MM.1S (cell line): ENCODE measurements at regions not wholly inside any gene's neighbourhood (a gene's known extent, or its start where the extent isn't known, plus 50 kb on each side); places are given as distances from the start of the nearest gene placed in this dataset.

ENCODE experiments used
- EZH2phosphoT487 ChIP-seq: fragments of 300-600 bp; sonication (generic); IDR thresholded peaks from 2 replicates; pipeline ENCODE4 v1.6.1; 2018; ENCODE audit warnings: antibody characterized with exemption, low read length
- TF ChIP-seq, protein P1 (sequence below): fragments of 300-600 bp; sonication (generic); IDR thresholded peaks from 2 replicates; pipeline ENCODE4 v1.5.1; 2016; ENCODE audit warnings: antibody characterized with exemption, low read length, mixed read lengths

DNA sequence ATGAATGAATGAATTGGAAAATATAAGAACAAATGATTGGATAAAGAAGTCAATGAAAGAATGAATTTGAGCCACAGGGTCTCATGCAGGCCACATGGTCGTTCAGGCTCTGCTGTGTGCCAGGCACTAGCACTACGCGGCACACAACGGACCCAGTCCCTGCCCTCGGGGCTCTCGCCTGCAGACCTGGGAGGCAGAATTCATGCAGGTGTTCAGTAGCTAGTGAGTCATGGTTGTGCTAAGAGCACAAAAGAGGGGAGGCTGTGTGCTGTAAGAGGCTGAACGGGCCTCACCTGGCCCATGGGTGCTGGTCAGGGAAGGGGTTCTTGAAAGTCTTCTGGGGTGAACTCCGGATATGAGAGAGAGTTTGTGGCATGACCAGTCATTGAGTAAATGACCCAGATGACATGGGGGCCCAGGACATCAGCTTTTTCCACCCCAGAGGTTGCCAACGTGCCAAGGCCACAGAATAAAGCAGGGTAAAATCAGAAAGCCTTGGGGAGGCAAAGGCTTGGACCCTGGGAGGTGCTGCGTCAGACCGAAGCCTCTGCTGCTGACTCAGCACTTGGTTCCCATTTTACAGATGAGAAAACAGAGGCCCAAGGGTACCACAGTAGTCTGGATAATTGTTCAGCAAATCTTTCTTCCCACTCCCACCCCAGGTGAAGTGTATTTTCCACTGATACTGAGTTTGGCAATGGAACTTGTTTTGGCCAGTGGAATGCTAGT lies 264.3 kb upstream of the MVB12B start:
- TF ChIP-seq, protein P1, sequence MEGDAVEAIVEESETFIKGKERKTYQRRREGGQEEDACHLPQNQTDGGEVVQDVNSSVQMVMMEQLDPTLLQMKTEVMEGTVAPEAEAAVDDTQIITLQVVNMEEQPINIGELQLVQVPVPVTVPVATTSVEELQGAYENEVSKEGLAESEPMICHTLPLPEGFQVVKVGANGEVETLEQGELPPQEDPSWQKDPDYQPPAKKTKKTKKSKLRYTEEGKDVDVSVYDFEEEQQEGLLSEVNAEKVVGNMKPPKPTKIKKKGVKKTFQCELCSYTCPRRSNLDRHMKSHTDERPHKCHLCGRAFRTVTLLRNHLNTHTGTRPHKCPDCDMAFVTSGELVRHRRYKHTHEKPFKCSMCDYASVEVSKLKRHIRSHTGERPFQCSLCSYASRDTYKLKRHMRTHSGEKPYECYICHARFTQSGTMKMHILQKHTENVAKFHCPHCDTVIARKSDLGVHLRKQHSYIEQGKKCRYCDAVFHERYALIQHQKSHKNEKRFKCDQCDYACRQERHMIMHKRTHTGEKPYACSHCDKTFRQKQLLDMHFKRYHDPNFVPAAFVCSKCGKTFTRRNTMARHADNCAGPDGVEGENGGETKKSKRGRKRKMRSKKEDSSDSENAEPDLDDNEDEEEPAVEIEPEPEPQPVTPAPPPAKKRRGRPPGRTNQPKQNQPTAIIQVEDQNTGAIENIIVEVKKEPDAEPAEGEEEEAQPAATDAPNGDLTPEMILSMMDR = no peak
- no peak for TF ChIP-seq EZH2phosphoT487
